ENCODE measurements at regions not wholly inside any gene's neighbourhood (a gene's known extent, or its start where the extent isn't known, plus 50 kb on each side); places are given as distances from the start of the nearest gene placed in this dataset.

- H2AFZ ChIP-seq (ENCODE audit: low read depth, low read length) = no peak overlapping the region
Measured at GRCh38 chr9:80235752-80236151, 664.0 kb downstream of the TLE4 start.

DNA sequence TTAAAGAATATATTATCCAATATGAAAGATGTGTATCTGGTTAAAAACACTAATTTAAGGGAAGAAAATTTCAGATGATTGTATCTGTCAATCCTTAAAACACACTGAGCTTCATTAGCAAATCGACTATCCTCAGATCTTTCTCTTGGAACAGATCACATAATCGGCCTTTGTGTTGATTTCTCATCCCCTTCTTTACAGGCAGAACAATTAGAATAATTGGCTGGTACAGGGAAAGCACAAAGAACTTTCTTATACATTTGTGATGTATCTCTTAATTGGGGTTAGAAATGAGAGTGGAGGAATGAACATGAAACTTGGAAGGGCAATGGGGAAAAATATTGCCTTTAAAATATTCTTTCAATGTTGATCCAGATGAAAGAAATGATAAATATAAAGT is 662.1 kb downstream of the TLE4 start:
- Histone ChIP-seq H3K9me3 (ENCODE audit: low read length) (no peaks in the 10 kb centered on the region), H3K36me3 (ENCODE audit: insufficient read depth, low read length) (no peaks in the 10 kb centered on the region), H3K27me3 (ENCODE audit: insufficient read depth, low read length) (no peaks in the 10 kb centered on the region), H3K4me1 (ENCODE audit: insufficient read depth, low read length) (no peaks in the 10 kb centered on the region), H2AFZ (ENCODE audit: low read depth, low read length) (no peak overlapping the region), H3K4me3 (ENCODE audit: low read length) (no peak overlapping the region)

More at GRCh38 chr9:80235752-80236151, 664.0 kb downstream of the TLE4 start:
- Histone ChIP-seq H3K4me3 (ENCODE audit: low read length) (no peak overlapping the region), H3K9me3 (ENCODE audit: low read length) (no peaks in the 10 kb centered on the region), H3K4me1 (ENCODE audit: insufficient read depth, low read length) (no peaks in the 10 kb centered on the region), H3K27me3 (ENCODE audit: insufficient read depth, low read length) (no peaks in the 10 kb centered on the region), H3K36me3 (ENCODE audit: insufficient read depth, low read length) (no peaks in the 10 kb centered on the region)

- Histone ChIP-seq H3K4me1 (ENCODE audit: insufficient read depth, low read length) (no peaks in the 10 kb centered on the region), H3K4me3 (ENCODE audit: low read length) (no peak overlapping the region), H3K9me3 (ENCODE audit: low read length) (no peaks in the 10 kb centered on the region), H2AFZ (ENCODE audit: low read depth, low read length) (no peak overlapping the region), H3K36me3 (ENCODE audit: insufficient read depth, low read length) (no peaks in the 10 kb centered on the region), H3K27me3 (ENCODE audit: insufficient read depth, low read length) (no peaks in the 10 kb centered on the region)
Measured at GRCh38 chr9:80233102-80233843, 661.5 kb downstream of the TLE4 start.

DNA sequence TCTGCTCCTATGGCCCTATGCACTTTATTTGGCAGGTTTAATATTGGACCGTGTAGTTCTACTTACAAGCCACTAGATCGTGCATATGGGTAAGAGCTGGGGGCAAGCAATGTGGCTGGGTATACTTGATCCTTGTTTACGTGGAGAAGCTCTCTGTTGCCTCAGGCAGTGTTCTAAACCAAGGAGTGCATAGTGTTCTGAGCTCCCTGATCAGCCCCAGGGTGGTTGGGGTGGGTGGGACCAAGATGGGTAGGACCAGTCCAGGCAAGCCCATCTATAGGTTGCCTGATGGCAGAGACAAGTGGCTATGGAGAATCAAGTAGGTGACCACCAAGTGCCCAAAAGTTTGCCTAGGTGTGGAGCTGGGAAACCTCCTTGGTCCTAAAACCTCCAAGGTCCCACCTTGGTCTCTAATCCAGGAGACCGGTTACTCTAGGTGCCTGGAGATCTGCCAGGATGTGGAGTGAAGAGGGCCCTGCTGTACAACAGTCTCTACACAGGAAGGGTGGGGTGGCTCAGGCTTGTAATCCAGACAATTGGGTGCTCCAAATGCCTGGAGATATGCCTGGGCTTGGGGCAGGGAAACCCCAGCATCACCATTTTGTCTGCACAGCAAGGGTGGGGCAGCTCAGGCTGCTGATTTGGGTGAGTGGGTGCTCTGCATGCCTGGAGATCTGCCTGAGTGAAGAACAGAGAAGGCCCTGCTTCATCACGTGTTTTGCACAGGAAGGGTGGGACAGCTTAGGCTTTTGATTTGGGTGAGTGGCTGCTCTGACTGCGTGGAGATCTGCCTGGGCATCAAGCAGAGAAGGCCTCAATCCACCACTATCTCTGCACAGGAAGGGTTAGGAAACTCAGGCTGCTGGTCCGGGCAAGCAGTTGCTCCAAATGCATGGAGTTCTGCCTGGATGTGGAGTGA is 659.8 kb downstream of the TLE4 start:
- H3K4me3 ChIP-seq (ENCODE audit: low read length) = no peak overlapping the region
- no peaks in the 10 kb centered on the region for H3K27me3 ChIP-seq (ENCODE audit: insufficient read depth, low read length)
- no peaks in the 10 kb centered on the region for H3K4me1 ChIP-seq (ENCODE audit: insufficient read depth, low read length)
- H3K9me3 ChIP-seq (ENCODE audit: low read length) = no peaks in the 10 kb centered on the region
- no peaks in the 10 kb centered on the region for H3K36me3 ChIP-seq (ENCODE audit: insufficient read depth, low read length)
- no peak overlapping the region for H2AFZ ChIP-seq (ENCODE audit: low read depth, low read length)

- Histone ChIP-seq H3K27me3 (ENCODE audit: insufficient read depth, low read length) (no peaks in the 10 kb centered on the region), H2AFZ (ENCODE audit: low read depth, low read length) (no peak overlapping the region), H3K36me3 (ENCODE audit: insufficient read depth, low read length) (no peaks in the 10 kb centered on the region), H3K9me3 (ENCODE audit: low read length) (no peaks in the 10 kb centered on the region), H3K4me1 (ENCODE audit: insufficient read depth, low read length) (no peaks in the 10 kb centered on the region), H3K4me3 (ENCODE audit: low read length) (no peak overlapping the region)
Measured at GRCh38 chr9:80223897-80224296, 652.1 kb downstream of the TLE4 start.

GRCh38 chr9:80222466-80223169 is 650.9 kb downstream of the TLE4 start:
- Histone ChIP-seq H3K4me1 (ENCODE audit: insufficient read depth, low read length) (no peaks in the 10 kb centered on the region), H3K36me3 (ENCODE audit: insufficient read depth, low read length) (no peaks in the 10 kb centered on the region), H2AFZ (ENCODE audit: low read depth, low read length) (no peak overlapping the region), H3K9me3 (ENCODE audit: low read length) (no peaks in the 10 kb centered on the region), H3K4me3 (ENCODE audit: low read length) (no peak overlapping the region), H3K27me3 (ENCODE audit: insufficient read depth, low read length) (no peaks in the 10 kb centered on the region)

- H3K4me3 ChIP-seq (ENCODE audit: low read length) = no peak overlapping the region
- H3K9me3 ChIP-seq (ENCODE audit: low read length) = no peaks in the 10 kb centered on the region
- no peaks in the 10 kb centered on the region for H3K36me3 ChIP-seq (ENCODE audit: insufficient read depth, low read length)
- no peaks in the 10 kb centered on the region for H3K4me1 ChIP-seq (ENCODE audit: insufficient read depth, low read length)
- H3K27me3 ChIP-seq (ENCODE audit: insufficient read depth, low read length) = no peaks in the 10 kb centered on the region
- H2AFZ ChIP-seq (ENCODE audit: low read depth, low read length) = no peak overlapping the region
Measured at GRCh38 chr9:80218328-80218727, 646.6 kb downstream of the TLE4 start.

GRCh38 chr9:80213613-80214012 is 641.8 kb downstream of the TLE4 start:
- no peaks in the 10 kb centered on the region for H3K9me3 ChIP-seq (ENCODE audit: low read length)
- H2AFZ ChIP-seq (ENCODE audit: low read depth, low read length) = no peak overlapping the region
- no peaks in the 10 kb centered on the region for H3K4me1 ChIP-seq (ENCODE audit: insufficient read depth, low read length)
- H3K4me3 ChIP-seq (ENCODE audit: low read length) = no peak overlapping the region
- no peaks in the 10 kb centered on the region for H3K36me3 ChIP-seq (ENCODE audit: insufficient read depth, low read length)
- no peaks in the 10 kb centered on the region for H3K27me3 ChIP-seq (ENCODE audit: insufficient read depth, low read length)

DNA sequence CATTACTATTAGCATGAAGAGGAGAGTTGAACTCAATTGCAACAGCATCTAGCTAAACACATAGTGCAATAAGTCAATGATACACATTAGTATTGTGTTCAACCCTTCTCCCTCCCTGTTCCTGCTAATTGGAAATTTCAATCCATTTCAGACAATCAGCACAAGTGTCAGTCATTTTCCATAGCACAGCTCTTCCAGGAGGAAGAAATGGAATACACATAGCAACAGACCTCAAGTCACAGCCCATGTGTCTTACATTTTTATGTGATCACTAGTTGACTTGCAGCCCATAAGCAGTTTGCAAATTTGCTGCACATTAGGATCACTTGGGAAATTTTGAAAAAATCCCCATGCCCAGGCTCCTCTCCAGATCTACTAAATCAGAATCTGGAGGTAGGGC is 636.9 kb downstream of the TLE4 start:
- Histone ChIP-seq H2AFZ (ENCODE audit: low read depth, low read length) (no peak overlapping the region), H3K27me3 (ENCODE audit: insufficient read depth, low read length) (no peaks in the 10 kb centered on the region), H3K4me3 (ENCODE audit: low read length) (no peak overlapping the region), H3K9me3 (ENCODE audit: low read length) (no peaks in the 10 kb centered on the region), H3K4me1 (ENCODE audit: insufficient read depth, low read length) (no peaks in the 10 kb centered on the region), H3K36me3 (ENCODE audit: insufficient read depth, low read length) (no peaks in the 10 kb centered on the region)

- Histone ChIP-seq H3K4me1 (ENCODE audit: insufficient read depth, low read length) (no peaks in the 10 kb centered on the region), H3K9me3 (ENCODE audit: low read length) (no peaks in the 10 kb centered on the region), H3K4me3 (ENCODE audit: low read length) (no peak overlapping the region), H2AFZ (ENCODE audit: low read depth, low read length) (no peak overlapping the region), H3K27me3 (ENCODE audit: insufficient read depth, low read length) (no peaks in the 10 kb centered on the region), H3K36me3 (ENCODE audit: insufficient read depth, low read length) (no peaks in the 10 kb centered on the region)
Measured at GRCh38 chr9:80204054-80204453, 632.3 kb downstream of the TLE4 start.

- peaks cover 13% of the 10 kb centered on the region for H3K4me1 ChIP-seq (ENCODE audit: insufficient read depth, low read length)
- H3K27me3 ChIP-seq (ENCODE audit: insufficient read depth, low read length) = no peaks in the 10 kb centered on the region
- no peaks in the 10 kb centered on the region for H3K9me3 ChIP-seq (ENCODE audit: low read length)
- no peak overlapping the region for H3K4me3 ChIP-seq (ENCODE audit: low read length)
- no peaks in the 10 kb centered on the region for H3K36me3 ChIP-seq (ENCODE audit: insufficient read depth, low read length)
- H2AFZ ChIP-seq (ENCODE audit: low read depth, low read length) = no peak overlapping the region
Measured at GRCh38 chr9:80197661-80198060, 625.9 kb downstream of the TLE4 start.

DNA sequence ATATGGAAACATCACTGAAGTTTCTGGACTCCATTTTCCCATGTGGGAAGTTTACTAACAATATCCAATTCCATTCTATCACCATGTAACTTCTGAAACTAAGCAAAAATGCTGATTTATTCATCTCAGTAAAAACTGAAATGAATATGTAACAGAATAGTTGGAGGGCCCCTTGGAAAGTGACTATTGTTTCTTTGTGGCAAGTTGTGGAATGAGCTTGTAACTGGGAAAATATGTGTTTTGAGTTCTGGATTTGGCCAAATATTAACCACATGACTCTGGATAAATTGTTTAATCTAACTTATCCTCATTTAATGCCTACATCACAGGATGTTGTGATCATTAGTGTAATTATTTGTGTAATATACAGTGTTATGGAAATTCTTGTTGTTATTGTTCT is 619.3 kb downstream of the TLE4 start:
- H3K27me3 ChIP-seq (ENCODE audit: insufficient read depth, low read length) = no peaks in the 10 kb centered on the region
- peaks cover 6% of the 10 kb centered on the region for H3K4me1 ChIP-seq (ENCODE audit: insufficient read depth, low read length)
- no peaks in the 10 kb centered on the region for H3K9me3 ChIP-seq (ENCODE audit: low read length)
- no peaks in the 10 kb centered on the region for H3K36me3 ChIP-seq (ENCODE audit: insufficient read depth, low read length)
- no peak overlapping the region for H2AFZ ChIP-seq (ENCODE audit: low read depth, low read length)
- no peak overlapping the region for H3K4me3 ChIP-seq (ENCODE audit: low read length)

GRCh38 chr9:80188579-80188978 is 616.8 kb downstream of the TLE4 start:
- Histone ChIP-seq H3K4me1 (ENCODE audit: insufficient read depth, low read length) (no peaks in the 10 kb centered on the region), H2AFZ (ENCODE audit: low read depth, low read length) (no peak overlapping the region), H3K36me3 (ENCODE audit: insufficient read depth, low read length) (no peaks in the 10 kb centered on the region), H3K9me3 (ENCODE audit: low read length) (no peaks in the 10 kb centered on the region), H3K27me3 (ENCODE audit: insufficient read depth, low read length) (no peaks in the 10 kb centered on the region), H3K4me3 (ENCODE audit: low read length) (no peak overlapping the region)

All from neuron (in vitro differentiated cells).